ENCODE measurements at regions not wholly inside any gene's neighbourhood (a gene's known extent, or its start where the extent isn't known, plus 50 kb on each side); places are given as distances from the start of the nearest gene placed in this dataset.

- in situ Hi-C loops (cut with HindIII; ENCODE audit: low pct_unique_long_range_greater_than_20kb, low sequenced_read_pairs) (no loop called here), intact Hi-C loops (cut with micrococcal nuclease; ENCODE audit: unreplicated experiment) (no loop called here)
- POLR2A ChIA-PET: no interaction called here
- CTCF ChIA-PET: no interaction called here
- Histone ChIP-seq H3K27me3 (ENCODE audit: control insufficient read depth, insufficient read depth, low read length) (no peaks in the 10 kb centered on the region), H3K9me3 (ENCODE audit: control insufficient read depth, insufficient read depth, low read depth, low read length) (no peaks in the 10 kb centered on the region), H3K4me3 (ENCODE audit: low read depth in 2 of 2, low read length in 2 of 2) (no peak overlapping the region), H3K36me3 (ENCODE audit: control insufficient read depth, insufficient read depth, low read length) (no peaks in the 10 kb centered on the region), H3K4me1 (ENCODE audit: control insufficient read depth, insufficient read depth, low read length) (no peaks in the 10 kb centered on the region), H3K27ac (ENCODE audit: low read length) (no peak overlapping the region)
- TF ChIP-seq SIN3A (IDR thresholded peaks at IDR 0.05; ENCODE audit: borderline replicate concordance, insufficient read depth, low read depth, low read length) (no peak), REST (IDR thresholded peaks at IDR 0.05; ENCODE audit: insufficient read depth in 1 of 2, low read depth in 2 of 2, low read length in 1 of 2) (no peak), POLR2AphosphoS5 (IDR thresholded peaks at IDR 0.05; ENCODE audit: low read depth, low read length) (no peak), TCF7L2 (IDR thresholded peaks at IDR 0.05; ENCODE audit: low read depth, low read length) (no peak), CTCF (IDR thresholded peaks at IDR 0.05) (no peak)
- ATAC-seq (no peak), DNase-seq (ENCODE audit: low read depth, low spot score) (no peak)
- no TSS peak for BruUV-seq (replicated peaks)
These were observed 743.6 kb upstream of the FANCL start for GRCh38 chr2:58984731-58985130.

GRCh38 chr2:58983111-58983510 lies 742.0 kb upstream of the FANCL start:
- no peak for ATAC-seq
- intact Hi-C loops (cut with micrococcal nuclease; ENCODE audit: unreplicated experiment): no loop called here
- Histone ChIP-seq H3K4me1 (ENCODE audit: control insufficient read depth, insufficient read depth, low read length) (no peaks in the 10 kb centered on the region), H3K27ac (ENCODE audit: low read length) (no peak overlapping the region), H3K4me3 (ENCODE audit: low read depth in 2 of 2, low read length in 2 of 2) (no peak overlapping the region), H3K36me3 (ENCODE audit: control insufficient read depth, insufficient read depth, low read length) (no peaks in the 10 kb centered on the region), H3K27me3 (ENCODE audit: control insufficient read depth, insufficient read depth, low read length) (no peaks in the 10 kb centered on the region), H3K9me3 (ENCODE audit: control insufficient read depth, insufficient read depth, low read depth, low read length) (no peaks in the 10 kb centered on the region)
- POLR2A ChIA-PET: no interaction called here
- DNase-seq (ENCODE audit: low read depth, low spot score): no peak
- TF ChIP-seq CTCF (IDR thresholded peaks at IDR 0.05): no peak
- TF ChIP-seq TCF7L2 (IDR thresholded peaks at IDR 0.05; ENCODE audit: low read depth, low read length): no peak
- no peak for TF ChIP-seq SIN3A (IDR thresholded peaks at IDR 0.05; ENCODE audit: borderline replicate concordance, insufficient read depth, low read depth, low read length)
- no TSS peak for BruUV-seq (replicated peaks)
- in situ Hi-C loops (cut with HindIII; ENCODE audit: low pct_unique_long_range_greater_than_20kb, low sequenced_read_pairs): no loop called here
- CTCF ChIA-PET: no interaction called here

- no peaks in the 10 kb centered on the region for H3K4me1 ChIP-seq (ENCODE audit: control insufficient read depth, insufficient read depth, low read length)
- ATAC-seq: no peak
- TF ChIP-seq POLR2AphosphoS5 (IDR thresholded peaks at IDR 0.05; ENCODE audit: low read depth, low read length) (no peak), CTCF (IDR thresholded peaks at IDR 0.05) (no peak), TCF7L2 (IDR thresholded peaks at IDR 0.05; ENCODE audit: low read depth, low read length) (no peak), SIN3A (IDR thresholded peaks at IDR 0.05; ENCODE audit: borderline replicate concordance, insufficient read depth, low read depth, low read length) (no peak), REST (IDR thresholded peaks at IDR 0.05; ENCODE audit: insufficient read depth in 1 of 2, low read depth in 2 of 2, low read length in 1 of 2) (no peak)
- no TSS peak for BruUV-seq (replicated peaks)
- in situ Hi-C loops (cut with HindIII; ENCODE audit: low pct_unique_long_range_greater_than_20kb, low sequenced_read_pairs) (no loop called here), intact Hi-C loops (cut with micrococcal nuclease; ENCODE audit: unreplicated experiment) (no loop called here)
- no peak overlapping the region for H3K4me3 ChIP-seq (ENCODE audit: low read depth in 2 of 2, low read length in 2 of 2)
- DNase-seq (ENCODE audit: low read depth, low spot score): no peak
- no peak overlapping the region for H3K27ac ChIP-seq (ENCODE audit: low read length)
- no peaks in the 10 kb centered on the region for H3K27me3 ChIP-seq (ENCODE audit: control insufficient read depth, insufficient read depth, low read length)
- H3K9me3 ChIP-seq (ENCODE audit: control insufficient read depth, insufficient read depth, low read depth, low read length): no peaks in the 10 kb centered on the region
- CTCF ChIA-PET: no interaction called here
- POLR2A ChIA-PET: no interaction called here
- no peaks in the 10 kb centered on the region for H3K36me3 ChIP-seq (ENCODE audit: control insufficient read depth, insufficient read depth, low read length)
These were observed 740.1 kb upstream of the FANCL start for GRCh38 chr2:58981237-58981636.
